HepG2 (cell line): ENCODE measurements at regions not wholly inside any gene's neighbourhood (a gene's known extent, or its start where the extent isn't known, plus 50 kb on each side); places are given as distances from the start of the nearest gene placed in this dataset.

Source experiments
- ATAC-seq: fragments of 200-7000 bp; cut with Tn5 transposase; 3 replicates; pipeline ENCODE4 v1.9.1; 2020; ENCODE audit warnings: mild to moderate bottlenecking, moderate library complexity
- BruUV-seq: library from RNA; stranded (reverse); fragments of 400-500 nt; replicated peaks from 2 replicates; lab custom pipeline; 2021; lab: Mats Ljungman, UMichigan
- CTCF ChIA-PET: fragments of 300-600 bp; formaldehyde crosslinking; extraction: SDS; loops from one replicate; lab custom pipeline; 2021; ENCODE audit warnings: low total read pairs, inconsistent platforms, low intra/inter-chr PET ratio; lab: Yijun Ruan, JAX
- POLR2A ChIA-PET: fragments of 350-600 bp; sonication (Branson Sonifier 250); formaldehyde crosslinking; loops from one replicate; lab custom pipeline; 2020; ENCODE audit warnings: antibody characterized with exemption, inconsistent platforms; lab: Yijun Ruan, JAX
- DNase-seq: peaks from one replicate; pipeline ENCODE4 v3.0.0-alpha.2; 2015; ENCODE audit warnings: low spot score
- FAIRE-seq: peaks from 3 replicates; lab custom pipeline; 2011; peaks lifted over from hg19 to GRCh38; lab: Jason Lieb, UNC
- H2AFZ ChIP-seq: one replicate; pipeline ENCODE4 v1.6.1; 2011; ENCODE audit warnings: low read length, inconsistent platforms
- H3K27ac ChIP-seq: fragments of 300-600 bp; 3 replicates; pipeline ENCODE4 v1.8.0; 2011; ENCODE audit warnings: mixed run types, mild to moderate bottlenecking, mixed read lengths, low read length, inconsistent platforms; ENCODE audit not compliant: insufficient read depth; ENCODE audit errors: extremely low read length
- H3K27me3 ChIP-seq, 2 experiments: fragments of 200-600 bp in 1 of 2; 2 replicates in 1 of 2; 3 replicates in 1 of 2; pipeline versions ENCODE4 v1.6.0 to v1.8.0; 2011; ENCODE audit warnings: low read length in 2 of 2, mild to moderate bottlenecking in 2 of 2, moderate library complexity in 2 of 2, inconsistent platforms in 1 of 2; ENCODE audit not compliant: insufficient read depth in 2 of 2, control insufficient read depth in 1 of 2
- H3K36me3 ChIP-seq, 2 experiments: fragments of 200-600 bp in 1 of 2; replicated peaks in 1 of 2; 2 replicates in 1 of 2; 3 replicates in 1 of 2; pipeline versions ENCODE4 v1.5.1 to v1.8.0; 2011; ENCODE audit warnings: low read length in 2 of 2, inconsistent platforms in 1 of 2; ENCODE audit not compliant: insufficient read depth in 2 of 2, control insufficient read depth in 1 of 2
- H3K4me1 ChIP-seq: 2 replicates; pipeline ENCODE4 v1.5.1; 2012; ENCODE audit warnings: low read length, inconsistent platforms; ENCODE audit not compliant: insufficient read depth
- H3K4me2 ChIP-seq: 2 replicates; pipeline ENCODE4 v1.6.0; 2011; ENCODE audit warnings: low read depth, low read length, inconsistent platforms
- H3K4me3 ChIP-seq, 3 experiments: fragments of 200-600 bp in 1 of 3; sonication (generic), shearing (Covaris generic) in 1 of 3; replicated peaks in 1 of 3; 2 replicates each; pipeline ENCODE4 v1.5.1; 2011 to 2016; ENCODE audit warnings: low read length in 3 of 3, inconsistent platforms in 2 of 3, low read depth in 2 of 3, mild to moderate bottlenecking in 2 of 3, control low read depth in 1 of 3, mixed read lengths in 1 of 3; ENCODE audit not compliant: insufficient read depth in 1 of 3
- H3K79me2 ChIP-seq: one replicate; pipeline ENCODE4 v1.6.1; 2011; ENCODE audit warnings: low read length, inconsistent platforms; ENCODE audit not compliant: insufficient read depth
- H3K9ac ChIP-seq: 2 replicates; pipeline ENCODE4 v1.6.0; 2011; ENCODE audit warnings: mild to moderate bottlenecking, low read depth, low read length, inconsistent platforms; ENCODE audit not compliant: insufficient read depth
- H3K9me3 ChIP-seq: 2 replicates; pipeline ENCODE4 v1.5.1; 2012; ENCODE audit warnings: mild to moderate bottlenecking, low read length
- H4K20me1 ChIP-seq: 2 replicates; pipeline ENCODE4 v1.6.0; 2011; ENCODE audit warnings: inconsistent platforms, mild to moderate bottlenecking, low read length, moderate library complexity; ENCODE audit not compliant: insufficient read depth
- ARNTL ChIP-seq: sonication (generic); formaldehyde crosslinking; IDR thresholded peaks from 2 replicates; pipeline ENCODE4 v1.4.0; 2020; ENCODE audit warnings: mild to moderate bottlenecking, missing genetic modification reagents
- PITX1 ChIP-seq: sonication (generic); formaldehyde crosslinking; IDR thresholded peaks from 2 replicates; pipeline ENCODE4 v1.5.1; 2020; ENCODE audit warnings: mild to moderate bottlenecking, missing genetic modification reagents
- RBFOX2 ChIP-seq: fragments of 200-400 bp; formaldehyde crosslinking; IDR thresholded peaks from 2 replicates; pipeline ENCODE4 v1.6.1; 2017; ENCODE audit warnings: low read depth, mild to moderate bottlenecking, low read length
- TCF7 ChIP-seq: sonication (generic); IDR thresholded peaks from 2 replicates; pipeline ENCODE4 v1.6.1; 2016; ENCODE audit warnings: antibody characterized with exemption, low read depth
- ZFP90 ChIP-seq: sonication (generic); formaldehyde crosslinking; IDR thresholded peaks from 2 replicates; pipeline ENCODE4 v1.8.0; 2022; ENCODE audit warnings: missing genetic modification reagents, mild to moderate bottlenecking, inconsistent platforms, borderline replicate concordance
- ZFYVE20 ChIP-seq: sonication (generic); formaldehyde crosslinking; IDR thresholded peaks from 2 replicates; pipeline ENCODE4 v1.8.0; 2023; ENCODE audit warnings: low read depth, mild to moderate bottlenecking, moderate library complexity, missing genetic modification reagents, borderline replicate concordance
- ZNF224 ChIP-seq: sonication (generic); formaldehyde crosslinking; IDR thresholded peaks from 2 replicates; pipeline ENCODE4 v1.5.0; 2020; ENCODE audit warnings: mild to moderate bottlenecking, missing genetic modification reagents
- ZNF232 ChIP-seq: sonication (generic); formaldehyde crosslinking; IDR thresholded peaks from 2 replicates; pipeline ENCODE4 v1.4.0; 2020; ENCODE audit warnings: missing genetic modification reagents, borderline replicate concordance
- ZNF430 ChIP-seq: sonication (generic); formaldehyde crosslinking; IDR thresholded peaks from 2 replicates; pipeline ENCODE4 v1.9.0; 2021; ENCODE audit warnings: mild to moderate bottlenecking, missing genetic modification reagents
- ZNF616 ChIP-seq: sonication (generic); formaldehyde crosslinking; IDR thresholded peaks from 2 replicates; pipeline ENCODE4 v1.5.0; 2020; ENCODE audit warnings: low read depth, mild to moderate bottlenecking, missing genetic modification reagents
- ZNF646 ChIP-seq: sonication (generic); formaldehyde crosslinking; IDR thresholded peaks from 2 replicates; pipeline ENCODE4 v1.9.0; 2021; ENCODE audit warnings: mild to moderate bottlenecking, missing genetic modification reagents
- ZNF737 ChIP-seq: sonication (generic); formaldehyde crosslinking; IDR thresholded peaks from 2 replicates; pipeline ENCODE4 v1.5.0; 2020; ENCODE audit warnings: missing genetic modification reagents, mild to moderate bottlenecking, borderline replicate concordance
- WGBS: methylation state at CpG from one replicate; pipeline ENCODE4 v1.1.6; 2017; ENCODE audit warnings: low lambda C conversion rate; 5-methylcytosine and 5-hydroxymethylcytosine counted together
- in situ Hi-C: cut with HindIII; loops from 2 replicates; pipeline ENCODE4 v1.10.0; 2017; ENCODE audit warnings: low pct_unique_long_range_greater_than_20kb; ENCODE audit not compliant: extremely low pct_ligation_motif_present
- intact Hi-C: fragments of 100-400 bp; cut with micrococcal nuclease; formaldehyde crosslinking; loops from one replicate; pipeline ENCODE4 v1.10.0; 2022; ENCODE audit not compliant: unreplicated experiment
- TF ChIP-seq, protein P1 (sequence below): sonication (generic); formaldehyde crosslinking; IDR thresholded peaks from 2 replicates; pipeline ENCODE4 v1.4.0; 2020; ENCODE audit warnings: low read depth, mild to moderate bottlenecking, missing genetic modification reagents
- TF ChIP-seq, protein P2 (sequence below): sonication (generic); formaldehyde crosslinking; IDR thresholded peaks from 2 replicates; pipeline ENCODE4 v1.8.1; 2023; ENCODE audit warnings: mild to moderate bottlenecking, moderate library complexity, missing genetic modification reagents

DNA sequence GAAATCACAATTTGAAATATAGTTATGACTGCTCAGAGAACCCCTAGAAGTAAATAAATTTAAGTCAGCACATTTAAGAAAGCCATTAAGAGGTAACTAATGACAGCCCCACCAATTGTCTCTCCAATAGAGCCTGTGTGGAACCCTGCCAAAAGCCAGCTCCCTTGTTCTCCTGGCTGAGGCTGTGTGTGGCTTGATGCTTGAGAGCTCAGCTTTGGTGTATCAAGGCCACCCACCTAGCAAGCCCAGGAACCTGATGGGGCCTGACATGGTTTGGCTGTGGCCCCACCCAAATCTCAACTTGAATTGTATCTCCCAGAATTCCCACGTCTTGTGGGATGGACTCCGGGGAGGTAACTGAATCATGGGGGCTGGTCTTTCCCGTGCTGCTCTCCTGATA is 106.9 kb downstream of the LRRN1 start:
- Histone ChIP-seq H3K79me2 (no peaks in the 10 kb centered on the region), H3K9ac (no peak overlapping the region), H3K36me3 (no peaks in the 10 kb centered on the region), H3K4me1 (no peaks in the 10 kb centered on the region), H2AFZ (no peak overlapping the region), H3K4me2 (no peak overlapping the region), H3K27me3 (no peaks in the 10 kb centered on the region), H4K20me1 (no peaks in the 10 kb centered on the region), H3K4me3 (no peak overlapping the region), H3K27ac (no peak overlapping the region), H3K9me3 (peaks cover 12% of the 10 kb centered on the region; the same call in 1 of the 2 replicates)
- no peak for ATAC-seq
- intact Hi-C loops: no loop called here
- FAIRE-seq: no peak
- in situ Hi-C loops: no loop called here
- ChIA-PET CTCF (no interaction called here), POLR2A (no interaction called here)
- BruUV-seq: no TSS peak
- 0% methylated on average over 1 of the region's 3 CpGs for WGBS
- no peak for DNase-seq
- TF ChIP-seq ARNTL (no peak), ZNF232 (no peak), ZNF616 (CRISPR knock-in tag) (no peak), ZNF224 (CRISPR knock-in tag) (no peak), ZNF737 (CRISPR knock-in tag) (no peak), ZNF646 (no peak), ZFP90 (CRISPR knock-in tag) (no peak), RBFOX2 (no peak), ZFYVE20 (CRISPR knock-in tag) (no peak), ZNF430 (CRISPR knock-in tag) (no peak), TCF7 (no peak), PITX1 (no peak)
- TF ChIP-seq, protein P1, sequence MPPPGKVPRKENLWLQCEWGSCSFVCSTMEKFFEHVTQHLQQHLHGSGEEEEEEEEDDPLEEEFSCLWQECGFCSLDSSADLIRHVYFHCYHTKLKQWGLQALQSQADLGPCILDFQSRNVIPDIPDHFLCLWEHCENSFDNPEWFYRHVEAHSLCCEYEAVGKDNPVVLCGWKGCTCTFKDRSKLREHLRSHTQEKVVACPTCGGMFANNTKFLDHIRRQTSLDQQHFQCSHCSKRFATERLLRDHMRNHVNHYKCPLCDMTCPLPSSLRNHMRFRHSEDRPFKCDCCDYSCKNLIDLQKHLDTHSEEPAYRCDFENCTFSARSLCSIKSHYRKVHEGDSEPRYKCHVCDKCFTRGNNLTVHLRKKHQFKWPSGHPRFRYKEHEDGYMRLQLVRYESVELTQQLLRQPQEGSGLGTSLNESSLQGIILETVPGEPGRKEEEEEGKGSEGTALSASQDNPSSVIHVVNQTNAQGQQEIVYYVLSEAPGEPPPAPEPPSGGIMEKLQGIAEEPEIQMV (CRISPR knock-in tag): no peak
- TF ChIP-seq, protein P2, sequence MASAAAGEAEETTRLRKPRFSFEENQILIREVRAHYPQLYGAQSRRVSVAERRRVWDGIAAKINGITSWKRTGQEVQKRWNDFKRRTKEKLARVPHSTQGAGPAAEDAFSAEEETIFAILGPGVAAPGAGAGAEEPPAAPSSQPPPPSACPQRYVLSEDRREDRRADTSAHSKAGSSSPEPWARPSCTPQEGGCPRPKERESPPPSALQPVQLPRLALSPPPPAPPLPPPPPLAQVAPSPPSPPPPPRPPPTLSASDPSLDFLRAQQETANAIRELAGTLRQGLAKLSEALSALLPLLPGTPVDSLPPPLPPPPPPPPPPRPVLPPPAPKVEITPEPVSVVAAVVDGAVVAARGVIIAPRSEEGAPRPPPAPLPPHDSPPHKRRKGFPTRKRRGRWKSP (CRISPR knock-in tag): no peak
